ENCODE measurements at regions not wholly inside any gene's neighbourhood (a gene's known extent, or its start where the extent isn't known, plus 50 kb on each side); places are given as distances from the start of the nearest gene placed in this dataset.
A peak's percentile ranks its signal among the peaks of the same experiment; 100 is the strongest.
"Not testable (repeated sequence)": the region's sequence is repeated elsewhere in the genome, so short reads cannot be mapped to it uniquely, and the experiment has no call there.

DNA sequence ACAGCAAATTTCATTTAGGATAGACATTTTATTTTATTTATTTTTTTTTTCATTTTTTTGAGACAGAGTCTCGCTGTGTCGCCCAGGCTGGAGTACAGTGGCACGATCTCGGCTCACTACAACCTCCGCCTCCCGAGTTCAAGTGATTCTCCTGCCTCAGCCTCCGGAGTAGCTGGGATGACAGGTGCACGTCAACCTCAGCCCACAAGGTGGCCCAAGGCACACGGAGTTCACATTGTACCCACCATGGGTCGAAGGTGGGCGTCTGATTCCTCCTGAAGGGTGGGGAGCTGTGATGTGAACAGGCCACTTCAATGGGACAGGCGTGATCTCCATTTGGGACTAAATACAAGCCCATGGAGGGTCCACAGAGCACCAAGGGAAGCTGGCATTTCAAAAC, 65.0 kb upstream of the PPP2R3B start:
- not testable (repeated sequence) for H3K27me3 Mint-ChIP-seq (ENCODE audit: insufficient read depth); H3K9me3 ChIP-seq (ENCODE audit: control insufficient read depth, low read length); H3K9ac ChIP-seq (ENCODE audit: extremely low read depth, low read length, poor library complexity, severe bottlenecking); H3K4me3 Mint-ChIP-seq; H3K4me3 ChIP-seq (ENCODE audit: low read length); H3K9me3 Mint-ChIP-seq; H3K27me3 ChIP-seq (ENCODE audit: control insufficient read depth, insufficient read depth, low read length, poor library complexity, severe bottlenecking); H3K36me3 ChIP-seq (ENCODE audit: control insufficient read depth, insufficient read depth, low read length); H3K4me1 Mint-ChIP-seq; H3K4me1 ChIP-seq (ENCODE audit: control insufficient read depth, insufficient read depth, low read length); H3K27ac ChIP-seq (ENCODE audit: low read depth, low read length); H3K27ac Mint-ChIP-seq; H3K36me3 Mint-ChIP-seq (ENCODE audit: low read depth)
- 34 to 61% methylated on average over 4 to 12 of the region's 12 CpGs for WGBS, 2 experiments (ENCODE audit: insufficient coverage in 1 of 2, insufficient read length in 1 of 2)
- TF ChIP-seq, protein P1, sequence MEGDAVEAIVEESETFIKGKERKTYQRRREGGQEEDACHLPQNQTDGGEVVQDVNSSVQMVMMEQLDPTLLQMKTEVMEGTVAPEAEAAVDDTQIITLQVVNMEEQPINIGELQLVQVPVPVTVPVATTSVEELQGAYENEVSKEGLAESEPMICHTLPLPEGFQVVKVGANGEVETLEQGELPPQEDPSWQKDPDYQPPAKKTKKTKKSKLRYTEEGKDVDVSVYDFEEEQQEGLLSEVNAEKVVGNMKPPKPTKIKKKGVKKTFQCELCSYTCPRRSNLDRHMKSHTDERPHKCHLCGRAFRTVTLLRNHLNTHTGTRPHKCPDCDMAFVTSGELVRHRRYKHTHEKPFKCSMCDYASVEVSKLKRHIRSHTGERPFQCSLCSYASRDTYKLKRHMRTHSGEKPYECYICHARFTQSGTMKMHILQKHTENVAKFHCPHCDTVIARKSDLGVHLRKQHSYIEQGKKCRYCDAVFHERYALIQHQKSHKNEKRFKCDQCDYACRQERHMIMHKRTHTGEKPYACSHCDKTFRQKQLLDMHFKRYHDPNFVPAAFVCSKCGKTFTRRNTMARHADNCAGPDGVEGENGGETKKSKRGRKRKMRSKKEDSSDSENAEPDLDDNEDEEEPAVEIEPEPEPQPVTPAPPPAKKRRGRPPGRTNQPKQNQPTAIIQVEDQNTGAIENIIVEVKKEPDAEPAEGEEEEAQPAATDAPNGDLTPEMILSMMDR (conservative IDR thresholded peaks at IDR 0.05) = peak; percentile 73
- DNase-seq = peak; percentile 63

DNA sequence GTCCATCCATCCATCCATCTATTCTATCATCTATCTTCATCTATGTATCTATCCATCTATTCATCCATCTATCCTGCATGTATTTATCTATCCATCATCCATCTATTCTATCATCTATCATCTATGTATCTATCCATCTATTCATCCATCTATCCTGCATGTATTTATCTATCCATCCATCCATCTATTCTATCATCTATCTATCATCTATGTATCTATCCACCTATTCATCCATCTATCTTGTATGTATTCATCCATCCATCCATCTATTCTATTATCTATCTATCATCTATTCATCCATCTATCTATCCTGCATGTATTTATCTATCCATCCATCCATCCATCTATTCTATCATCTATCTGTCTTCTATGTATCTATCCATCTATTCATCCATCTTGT, 65.9 kb upstream of the PPP2R3B start:
- peaks cover 5% of the 10 kb centered on the region for H3K9me3 Mint-ChIP-seq
- Histone ChIP-seq H3K36me3 (ENCODE audit: control insufficient read depth, insufficient read depth, low read length) (no peaks in the 10 kb centered on the region), H3K9ac (ENCODE audit: extremely low read depth, low read length, poor library complexity, severe bottlenecking) (no peak overlapping the region), H3K27me3 (ENCODE audit: control insufficient read depth, insufficient read depth, low read length, poor library complexity, severe bottlenecking) (no peaks in the 10 kb centered on the region), H3K9me3 (ENCODE audit: control insufficient read depth, low read length) (no peaks in the 10 kb centered on the region), H3K27ac (ENCODE audit: low read depth, low read length) (no peak overlapping the region), H3K4me1 (ENCODE audit: control insufficient read depth, insufficient read depth, low read length) (no peaks in the 10 kb centered on the region), H3K4me3 (ENCODE audit: low read length) (no peak overlapping the region)
- TF ChIP-seq, protein P1 (conservative IDR thresholded peaks at IDR 0.05) = no peak
- H3K27me3 Mint-ChIP-seq (ENCODE audit: insufficient read depth) = peaks cover 3% of the 10 kb centered on the region
- no peak for DNase-seq
- no peaks in the 10 kb centered on the region for H3K36me3 Mint-ChIP-seq (ENCODE audit: low read depth)
- no peaks in the 10 kb centered on the region for H3K4me1 Mint-ChIP-seq
- H3K4me3 Mint-ChIP-seq = no peak overlapping the region
- H3K27ac Mint-ChIP-seq = no peak overlapping the region

DNA sequence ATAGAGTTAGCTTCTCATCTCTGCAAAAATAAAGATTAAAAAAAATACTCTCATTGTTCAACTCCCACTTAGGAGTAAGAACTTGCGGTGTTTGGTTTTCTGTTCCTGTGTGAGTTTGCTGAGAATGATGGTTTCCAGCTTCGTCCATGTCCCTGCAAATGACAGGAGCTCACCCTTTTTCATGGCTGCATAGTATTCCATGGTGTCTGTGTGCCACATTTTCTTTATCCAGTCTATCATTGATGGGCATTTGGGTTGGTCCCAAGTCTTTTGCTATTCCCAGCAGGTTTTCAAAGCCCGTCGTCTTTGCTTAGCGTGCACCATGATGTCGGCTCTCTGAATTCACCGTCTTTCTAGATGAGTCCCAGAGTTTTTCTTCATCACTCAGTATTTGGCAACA, 67.8 kb upstream of the PPP2R3B start:
- WGBS, 2 experiments (ENCODE audit: insufficient coverage in 1 of 2, insufficient read length in 1 of 2) = 92 to 94% methylated on average over 7 of the region's 7 CpGs
- H3K36me3 ChIP-seq (ENCODE audit: control insufficient read depth, insufficient read depth, low read length); H3K9ac ChIP-seq (ENCODE audit: extremely low read depth, low read length, poor library complexity, severe bottlenecking); H3K36me3 Mint-ChIP-seq (ENCODE audit: low read depth); H3K27ac ChIP-seq (ENCODE audit: low read depth, low read length); H3K9me3 Mint-ChIP-seq; DNase-seq; H3K4me1 ChIP-seq (ENCODE audit: control insufficient read depth, insufficient read depth, low read length); H3K27ac Mint-ChIP-seq; H3K27me3 Mint-ChIP-seq (ENCODE audit: insufficient read depth); H3K4me3 ChIP-seq (ENCODE audit: low read length); H3K9me3 ChIP-seq (ENCODE audit: control insufficient read depth, low read length); H3K4me1 Mint-ChIP-seq; H3K27me3 ChIP-seq (ENCODE audit: control insufficient read depth, insufficient read depth, low read length, poor library complexity, severe bottlenecking); H3K4me3 Mint-ChIP-seq: not testable (repeated sequence)

DNA sequence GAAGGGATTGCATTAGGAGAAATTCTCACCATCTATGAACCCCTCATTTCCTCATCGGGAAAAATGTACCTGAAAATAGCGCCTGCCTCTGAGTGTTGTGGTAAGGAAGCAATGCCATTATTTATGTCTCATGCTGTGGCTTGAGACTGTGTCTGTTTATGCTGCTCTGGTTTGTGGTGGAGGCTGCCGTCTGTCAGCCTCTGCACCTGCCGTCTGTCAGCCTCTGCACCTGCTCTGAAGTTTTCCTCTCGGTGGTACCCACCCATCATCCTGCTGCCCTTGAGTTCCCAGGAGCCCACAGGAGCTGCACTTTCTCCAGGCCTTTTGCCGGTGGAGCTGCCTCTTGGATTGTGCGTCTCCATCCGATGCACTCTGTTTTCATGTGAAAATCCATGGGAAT, 68.5 kb upstream of the PPP2R3B start:
- no peak overlapping the region for H3K4me3 Mint-ChIP-seq
- Histone ChIP-seq H3K4me3 (ENCODE audit: low read length) (no peak overlapping the region), H3K9ac (ENCODE audit: extremely low read depth, low read length, poor library complexity, severe bottlenecking) (no peak overlapping the region), H3K9me3 (ENCODE audit: control insufficient read depth, low read length) (no peaks in the 10 kb centered on the region), H3K36me3 (ENCODE audit: control insufficient read depth, insufficient read depth, low read length) (no peaks in the 10 kb centered on the region), H3K4me1 (ENCODE audit: control insufficient read depth, insufficient read depth, low read length) (no peaks in the 10 kb centered on the region), H3K27ac (ENCODE audit: low read depth, low read length) (no peak overlapping the region), H3K27me3 (ENCODE audit: control insufficient read depth, insufficient read depth, low read length, poor library complexity, severe bottlenecking) (no peaks in the 10 kb centered on the region)
- WGBS, 2 experiments (ENCODE audit: insufficient coverage in 1 of 2, insufficient read length in 1 of 2) = 68 to 82% methylated on average over 4 to 8 of the region's 8 CpGs
- H3K36me3 Mint-ChIP-seq (ENCODE audit: low read depth) = no peaks in the 10 kb centered on the region
- H3K4me1 Mint-ChIP-seq = no peaks in the 10 kb centered on the region
- TF ChIP-seq, protein P1 (conservative IDR thresholded peaks at IDR 0.05) = no peak
- no peak for DNase-seq
- peaks cover 5% of the 10 kb centered on the region for H3K9me3 Mint-ChIP-seq
- peaks cover 3% of the 10 kb centered on the region for H3K27me3 Mint-ChIP-seq (ENCODE audit: insufficient read depth)
- H3K27ac Mint-ChIP-seq = no peak overlapping the region

Measured in endodermal cell (in vitro differentiated cells).